Ascending aorta (tissue), 2 donors: ENCODE measurements at regions not wholly inside any gene's neighbourhood (a gene's known extent, or its start where the extent isn't known, plus 50 kb on each side); places are given as distances from the start of the nearest gene placed in this dataset.

Experiments
- DNase-seq, 2 donors: peaks; one replicate each; pipeline ENCODE4 v3.0.0-alpha.2; 2019; ENCODE audit warnings: low spot score in 2 of 2
- H3K27ac ChIP-seq, 2 donors: fragments of 200-600 bp; sonication (generic); one replicate each; pipeline ENCODE4 v1.5.1; 2016 to 2017; ENCODE audit warnings: mild to moderate bottlenecking in 1 of 2
- H3K27me3 ChIP-seq: fragments of 200-600 bp; sonication (generic); one replicate; pipeline ENCODE4 v1.5.1; 2017
- H3K36me3 ChIP-seq, 2 donors: fragments of 200-600 bp; sonication (generic); one replicate each; pipeline ENCODE4 v1.5.1; 2016
- H3K4me1 ChIP-seq, 2 donors: fragments of 200-600 bp; sonication (generic); one replicate each; pipeline ENCODE4 v1.5.1; 2016 to 2017; ENCODE audit warnings: mild to moderate bottlenecking in 1 of 2
- H3K4me3 ChIP-seq, 2 donors: fragments of 200-600 bp; sonication (generic); one replicate each; pipeline ENCODE4 v1.5.1; 2016 to 2017; ENCODE audit warnings: mild to moderate bottlenecking in 1 of 2
- H3K9me3 ChIP-seq, 2 donors: fragments of 200-600 bp; sonication (generic); one replicate each; pipeline ENCODE4 v1.5.1; 2016
- intact Hi-C: fragments of 100-400 bp; cut with DNase I; formaldehyde crosslinking; loops from one replicate; pipeline ENCODE4 v1.15.1; 2023
- TF ChIP-seq, protein P1 (sequence below), 3 experiments: fragments of 200-600 bp in 2 of 3; fragments of 450-650 bp in 1 of 3; sonication (generic) in 2 of 3; IDR thresholded peaks; one replicate each; pipeline ENCODE4 v1.5.1; 2016 to 2019; ENCODE audit warnings: antibody characterized with exemption in 3 of 3, mild to moderate bottlenecking in 1 of 3, moderate library complexity in 1 of 3

DNA sequence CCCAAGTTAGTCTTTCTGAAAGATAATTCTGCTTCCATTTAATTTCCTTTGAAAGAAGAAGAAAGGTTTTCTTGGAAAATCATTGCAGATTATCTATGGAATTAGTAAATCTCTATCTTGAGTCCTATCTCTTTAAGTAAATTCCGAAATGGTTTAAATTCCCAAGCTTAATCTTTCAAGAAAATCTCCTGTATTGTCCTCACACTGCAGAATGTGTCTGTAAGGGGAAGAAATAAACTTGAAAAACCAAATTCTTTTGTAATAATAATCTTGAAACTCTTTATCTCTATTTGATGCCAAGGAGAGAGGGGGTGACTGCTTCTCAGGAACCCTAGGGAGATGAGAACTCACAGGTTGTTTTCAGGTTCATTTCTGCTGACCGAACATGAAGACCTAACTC lies 150.8 kb upstream of the ARHGAP28 start:
- TF ChIP-seq, protein P1, sequence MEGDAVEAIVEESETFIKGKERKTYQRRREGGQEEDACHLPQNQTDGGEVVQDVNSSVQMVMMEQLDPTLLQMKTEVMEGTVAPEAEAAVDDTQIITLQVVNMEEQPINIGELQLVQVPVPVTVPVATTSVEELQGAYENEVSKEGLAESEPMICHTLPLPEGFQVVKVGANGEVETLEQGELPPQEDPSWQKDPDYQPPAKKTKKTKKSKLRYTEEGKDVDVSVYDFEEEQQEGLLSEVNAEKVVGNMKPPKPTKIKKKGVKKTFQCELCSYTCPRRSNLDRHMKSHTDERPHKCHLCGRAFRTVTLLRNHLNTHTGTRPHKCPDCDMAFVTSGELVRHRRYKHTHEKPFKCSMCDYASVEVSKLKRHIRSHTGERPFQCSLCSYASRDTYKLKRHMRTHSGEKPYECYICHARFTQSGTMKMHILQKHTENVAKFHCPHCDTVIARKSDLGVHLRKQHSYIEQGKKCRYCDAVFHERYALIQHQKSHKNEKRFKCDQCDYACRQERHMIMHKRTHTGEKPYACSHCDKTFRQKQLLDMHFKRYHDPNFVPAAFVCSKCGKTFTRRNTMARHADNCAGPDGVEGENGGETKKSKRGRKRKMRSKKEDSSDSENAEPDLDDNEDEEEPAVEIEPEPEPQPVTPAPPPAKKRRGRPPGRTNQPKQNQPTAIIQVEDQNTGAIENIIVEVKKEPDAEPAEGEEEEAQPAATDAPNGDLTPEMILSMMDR (IDR thresholded peaks at IDR 0.05): no peak
- Histone ChIP-seq H3K27me3 (no peaks in the 10 kb centered on the region), H3K4me3 (no peak overlapping the region), H3K4me1 (no peaks in the 10 kb centered on the region), H3K27ac (no peak overlapping the region), H3K36me3 (no peaks in the 10 kb centered on the region), H3K9me3 (no peaks in the 10 kb centered on the region)
- DNase-seq: no peak
- intact Hi-C loops: no loop called here

DNA sequence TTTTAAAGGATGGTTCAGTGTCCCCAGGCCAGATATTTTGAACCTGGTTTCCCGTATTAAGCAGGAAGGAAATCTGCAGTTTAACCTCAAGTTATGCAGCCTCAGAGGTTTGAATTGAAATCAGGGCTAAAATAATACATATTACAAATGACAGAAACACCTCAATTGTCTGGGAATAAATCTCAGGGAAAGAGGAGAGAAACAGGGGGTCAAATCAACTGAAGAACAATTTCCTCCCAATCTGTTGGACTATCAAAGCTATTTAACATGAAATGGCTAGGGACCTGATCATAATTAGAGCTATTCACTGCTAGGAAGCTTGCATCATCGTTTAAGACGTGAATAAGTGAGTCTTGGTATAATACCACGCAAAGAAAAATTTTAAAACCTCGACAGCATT lies 150.0 kb upstream of the ARHGAP28 start:
- DNase-seq: no peak
- intact Hi-C loops: no loop called here
- Histone ChIP-seq H3K36me3 (no peaks in the 10 kb centered on the region), H3K4me1 (no peaks in the 10 kb centered on the region), H3K27me3 (no peaks in the 10 kb centered on the region), H3K4me3 (no peak overlapping the region), H3K9me3 (no peaks in the 10 kb centered on the region), H3K27ac (no peak overlapping the region)
- TF ChIP-seq, protein P1 (IDR thresholded peaks at IDR 0.05): no peak

DNA sequence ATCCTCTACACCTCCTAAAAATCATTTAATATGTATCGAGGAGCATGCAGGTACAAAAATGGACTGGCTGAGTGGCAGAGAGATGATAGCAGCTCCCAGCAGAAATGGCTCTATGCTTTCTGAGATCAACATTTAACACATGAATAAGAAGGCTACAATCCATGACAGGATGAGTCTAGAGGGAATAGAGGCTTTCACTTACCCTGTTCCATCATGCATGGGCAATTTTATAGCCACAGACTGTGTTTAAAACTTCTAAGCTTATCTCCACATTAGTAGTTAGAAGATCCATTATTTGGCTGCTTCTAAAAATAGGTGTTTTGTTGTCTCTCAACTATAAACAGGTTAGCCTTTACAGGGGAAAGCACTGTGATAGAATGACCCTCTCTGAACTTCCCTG lies 149.1 kb upstream of the ARHGAP28 start:
- no peaks in the 10 kb centered on the region for H3K36me3 ChIP-seq
- H3K27me3 ChIP-seq: no peaks in the 10 kb centered on the region
- TF ChIP-seq, protein P1 (IDR thresholded peaks at IDR 0.05): no peak
- H3K27ac ChIP-seq: no peak overlapping the region
- H3K4me1 ChIP-seq: no peaks in the 10 kb centered on the region
- intact Hi-C loops: no loop called here
- DNase-seq: no peak
- H3K9me3 ChIP-seq: no peaks in the 10 kb centered on the region
- no peak overlapping the region for H3K4me3 ChIP-seq

DNA sequence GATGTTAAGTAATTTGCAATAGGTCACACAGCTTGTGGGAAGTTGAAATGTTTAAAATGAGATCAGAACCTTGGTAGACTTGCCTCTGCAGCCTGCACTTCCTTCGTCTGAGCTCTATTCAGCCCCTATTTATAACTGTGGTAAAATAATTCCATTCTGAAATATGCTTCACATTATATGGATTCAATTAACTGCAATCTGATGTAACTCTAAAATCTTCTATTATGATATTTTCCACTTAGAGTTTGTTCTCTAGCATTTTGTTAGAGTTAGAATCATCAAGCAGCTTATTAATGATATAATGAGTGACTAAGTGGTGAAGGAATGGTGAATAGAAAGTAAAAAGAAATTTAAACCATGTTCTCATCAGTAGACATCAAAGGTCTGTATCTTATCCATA lies 139.6 kb upstream of the ARHGAP28 start:
- H3K27ac ChIP-seq: no peak overlapping the region
- no peaks in the 10 kb centered on the region for H3K36me3 ChIP-seq
- no peaks in the 10 kb centered on the region for H3K27me3 ChIP-seq
- no peaks in the 10 kb centered on the region for H3K4me1 ChIP-seq
- H3K9me3 ChIP-seq: no peaks in the 10 kb centered on the region
- TF ChIP-seq, protein P1 (IDR thresholded peaks at IDR 0.05): no peak
- H3K4me3 ChIP-seq: no peak overlapping the region
- intact Hi-C loops: no loop called here
- no peak for DNase-seq

DNA sequence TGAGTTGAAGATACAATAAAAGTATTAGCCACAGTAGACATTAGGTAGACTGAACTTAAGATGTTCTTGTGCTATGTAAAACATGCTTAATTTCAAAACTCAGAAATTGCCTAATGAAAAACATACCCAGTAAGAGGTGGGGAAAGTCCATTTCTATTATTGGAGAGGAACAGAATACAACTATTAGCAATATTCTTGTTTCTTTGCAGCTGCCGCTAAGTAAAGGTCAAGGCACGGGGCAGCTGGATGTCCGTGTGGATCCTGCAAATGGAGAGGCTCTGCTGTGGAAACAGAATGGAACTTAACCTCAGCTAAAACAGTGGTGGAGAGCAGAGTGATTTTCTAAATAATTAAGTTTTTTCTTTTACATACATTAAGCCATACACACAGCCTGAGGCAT lies 139.2 kb upstream of the ARHGAP28 start:
- DNase-seq: no peak
- no peaks in the 10 kb centered on the region for H3K4me1 ChIP-seq
- H3K27me3 ChIP-seq: no peaks in the 10 kb centered on the region
- intact Hi-C loops: no loop called here
- H3K9me3 ChIP-seq: no peaks in the 10 kb centered on the region
- no peaks in the 10 kb centered on the region for H3K36me3 ChIP-seq
- H3K4me3 ChIP-seq: no peak overlapping the region
- TF ChIP-seq, protein P1 (IDR thresholded peaks at IDR 0.05): no peak
- no peak overlapping the region for H3K27ac ChIP-seq

DNA sequence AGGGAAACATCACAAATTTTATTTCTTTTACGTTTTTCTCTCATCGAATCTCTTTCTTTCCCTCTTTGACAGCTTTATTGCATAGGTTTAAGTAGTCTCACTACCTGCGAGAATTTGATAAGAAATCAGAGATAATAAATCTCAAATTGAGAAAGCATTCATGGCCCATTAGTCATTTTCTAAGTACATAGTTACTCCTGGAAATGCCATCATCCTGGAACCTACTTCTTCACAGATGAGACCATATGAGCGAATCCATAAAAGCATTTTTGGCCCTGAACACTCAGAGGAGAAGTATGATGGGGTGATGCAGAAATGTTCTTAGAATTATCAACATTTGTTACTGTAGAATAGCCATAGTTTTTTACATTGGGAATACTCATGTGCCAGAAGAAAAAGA lies 138.0 kb upstream of the ARHGAP28 start:
- TF ChIP-seq, protein P1 (IDR thresholded peaks at IDR 0.05): no peak
- Histone ChIP-seq H3K36me3 (no peaks in the 10 kb centered on the region), H3K27me3 (no peaks in the 10 kb centered on the region), H3K9me3 (no peaks in the 10 kb centered on the region), H3K4me1 (no peaks in the 10 kb centered on the region), H3K27ac (no peak overlapping the region), H3K4me3 (no peak overlapping the region)
- no peak for DNase-seq
- intact Hi-C loops: no loop called here
